ENCODE measurements at regions not wholly inside any gene's neighbourhood (a gene's known extent, or its start where the extent isn't known, plus 50 kb on each side); places are given as distances from the start of the nearest gene placed in this dataset.
"Not testable (repeated sequence)": the region's sequence is repeated elsewhere in the genome, so short reads cannot be mapped to it uniquely, and the experiment has no call there.

- no peak for TF ChIP-seq POLR2AphosphoS5 (IDR thresholded peaks at IDR 0.05)
- no peak for TF ChIP-seq POLR2A (IDR thresholded peaks at IDR 0.05)
- no peak for TF ChIP-seq EP300 (IDR thresholded peaks at IDR 0.05)
- no peak for TF ChIP-seq CTCF (IDR thresholded peaks at IDR 0.05)
- H3K27ac ChIP-seq = no peak overlapping the region
- 87 to 94% (median 93%) methylated on average over 28 of the region's 28 CpGs for WGBS, 5 donors
- H3K9me3 ChIP-seq = peaks cover 0 to 9% (median 2%) of the 10 kb centered on the region in 4 donors
- no peak for DNase-seq
- no peak overlapping the region for H3K4me3 ChIP-seq
- intact Hi-C loops (cut with DNase I; ENCODE audit: low total_unique reads) = no loop called here
- H3K27me3 ChIP-seq = peaks cover 0 to 22% (median 0%) of the 10 kb centered on the region in 3 donors
- no peaks in the 10 kb centered on the region for H3K4me1 ChIP-seq
- no peaks in the 10 kb centered on the region for H3K36me3 ChIP-seq
Measured at GRCh38 chr11:69205743-69206612, 50.2 kb downstream of the SMIM38 start.

GRCh38 chr11:69206613-69206965, 50.9 kb downstream of the SMIM38 start:
- intact Hi-C loops (cut with DNase I; ENCODE audit: low total_unique reads); H3K36me3 ChIP-seq; H3K4me3 ChIP-seq; H3K9me3 ChIP-seq; H3K27ac ChIP-seq; H3K4me1 ChIP-seq; DNase-seq: not testable (repeated sequence)
- WGBS, 5 donors = 77 to 90% (median 85%) methylated on average over 7 of the region's 7 CpGs
- peaks cover 0 to 19% (median 0%) of the 10 kb centered on the region in 3 donors for H3K27me3 ChIP-seq

GRCh38 chr11:69207165-69207889, 51.6 kb downstream of the SMIM38 start:
- Histone ChIP-seq H3K9me3 (peaks cover 0 to 9% (median 2%) of the 10 kb centered on the region in 4 donors), H3K4me1 (no peaks in the 10 kb centered on the region), H3K4me3 (no peak overlapping the region), H3K36me3 (no peaks in the 10 kb centered on the region), H3K27ac (no peak overlapping the region), H3K27me3 (peaks cover 0 to 19% (median 0%) of the 10 kb centered on the region in 3 donors)
- DNase-seq = no peak
- intact Hi-C loops (cut with DNase I; ENCODE audit: low total_unique reads) = no loop called here
- TF ChIP-seq POLR2AphosphoS5 (IDR thresholded peaks at IDR 0.05) (no peak), POLR2A (IDR thresholded peaks at IDR 0.05) (no peak), CTCF (IDR thresholded peaks at IDR 0.05) (no peak), EP300 (IDR thresholded peaks at IDR 0.05) (no peak)
- 71 to 87% (median 79%) methylated on average over 12 to 14 of the region's 14 CpGs for WGBS, 5 donors

GRCh38 chr11:69208190-69209037, 52.7 kb downstream of the SMIM38 start:
- H3K27me3 ChIP-seq = peaks cover 0 to 16% (median 0%) of the 10 kb centered on the region in 3 donors
- 94 to 95% (median 94%) methylated on average over 13 of the region's 13 CpGs for WGBS, 5 donors
- H3K27ac ChIP-seq = no peak overlapping the region
- no peak for DNase-seq
- H3K4me3 ChIP-seq = no peak overlapping the region
- no peaks in the 10 kb centered on the region for H3K4me1 ChIP-seq
- intact Hi-C loops (cut with DNase I; ENCODE audit: low total_unique reads) = no loop called here
- TF ChIP-seq POLR2A (IDR thresholded peaks at IDR 0.05) = no peak
- peaks cover 0 to 9% (median 2%) of the 10 kb centered on the region in 4 donors for H3K9me3 ChIP-seq
- no peaks in the 10 kb centered on the region for H3K36me3 ChIP-seq

GRCh38 chr11:69209038-69209350, 53.3 kb downstream of the SMIM38 start:
- intact Hi-C loops (cut with DNase I; ENCODE audit: low total_unique reads) = no loop called here
- Histone ChIP-seq H3K36me3 (no peaks in the 10 kb centered on the region), H3K9me3 (peaks cover 0 to 9% (median 2%) of the 10 kb centered on the region in 4 donors), H3K4me3 (no peak overlapping the region), H3K27me3 (peaks cover 0 to 16% (median 0%) of the 10 kb centered on the region in 3 donors), H3K4me1 (no peaks in the 10 kb centered on the region), H3K27ac (no peak overlapping the region)
- WGBS, 5 donors = 91 to 96% (median 94%) methylated on average over 8 of the region's 8 CpGs
- DNase-seq = no peak
- no peak for TF ChIP-seq CTCF (IDR thresholded peaks at IDR 0.05)
- no peak for TF ChIP-seq POLR2A (IDR thresholded peaks at IDR 0.05)
- no peak for TF ChIP-seq EP300 (IDR thresholded peaks at IDR 0.05)
- TF ChIP-seq POLR2AphosphoS5 (IDR thresholded peaks at IDR 0.05) = no peak
